T-cell (primary cell): ENCODE measurements at regions not wholly inside any gene's neighbourhood (a gene's known extent, or its start where the extent isn't known, plus 50 kb on each side); places are given as distances from the start of the nearest gene placed in this dataset.

ENCODE experiments used
- ATAC-seq, 4 experiments: fragments of 200-7000 bp in 3 of 4; fragments of 150-1000 bp in 1 of 4; cut with Tn5 transposase; replicated peaks in 1 of 4; 1 replicate in 3 of 4; 2 replicates in 1 of 4; pipeline ENCODE4 v1.10.0; 2021; ENCODE audit warnings: moderate library complexity in 3 of 4, mild to moderate bottlenecking in 2 of 4, moderate number of reproducible peaks in 1 of 4
- CTCF ChIA-PET, 2 donors: fragments of 300-600 bp; sonication (Branson Sonifier 250); formaldehyde crosslinking; loops; one replicate each; lab custom pipeline; 2022; ENCODE audit warnings: antibody characterized with exemption in 2 of 2; lab: Charles Lee
- POLR2A ChIA-PET, 2 donors: fragments of 300-600 bp; sonication (Branson Sonifier 250); formaldehyde crosslinking; loops; one replicate each; lab custom pipeline; 2022; ENCODE audit warnings: antibody characterized with exemption in 2 of 2; lab: Charles Lee
- DNase-seq, 35 experiments: peaks; one replicate each; pipeline versions ENCODE4 v3.0.0 to v3.0.0-alpha.2; 2013 to 2023
- H3K27ac ChIP-seq: one replicate; pipeline ENCODE4 v1.5.1; 2013; ENCODE audit warnings: low read length
- H3K27me3 ChIP-seq, 2 experiments: replicated peaks in 1 of 2; 1 replicate in 1 of 2; 2 replicates in 1 of 2; pipeline versions ENCODE4 v1.6.1 to v1.7.0; 2013; ENCODE audit warnings: low read length in 1 of 2, mixed read lengths in 1 of 2; ENCODE audit not compliant: control insufficient read depth in 2 of 2, insufficient read depth in 2 of 2; ENCODE audit errors: extremely low read depth in 1 of 2
- H3K36me3 ChIP-seq, 2 donors: 1 replicate in 1 of 2; 2 replicates in 1 of 2; pipeline versions ENCODE4 v1.6.1 to v1.7.0; 2013; ENCODE audit warnings: low read length in 1 of 2; ENCODE audit not compliant: control insufficient read depth in 2 of 2, insufficient read depth in 1 of 2; ENCODE audit errors: extremely low read depth in 1 of 2
- H3K4me1 ChIP-seq, 2 experiments: 1 replicate in 1 of 2; 2 replicates in 1 of 2; pipeline versions ENCODE4 v1.6.1 to v1.7.0; 2013; ENCODE audit warnings: low read length in 2 of 2, mixed read lengths in 1 of 2; ENCODE audit not compliant: insufficient read depth in 2 of 2, control insufficient read depth in 1 of 2; ENCODE audit errors: extremely low read depth in 1 of 2
- H3K4me3 ChIP-seq, 2 donors: 1 replicate in 1 of 2; 2 replicates in 1 of 2; pipeline versions ENCODE4 v1.5.1 to v1.7.0; 2013; ENCODE audit warnings: mild to moderate bottlenecking in 2 of 2, low read length in 1 of 2, moderate library complexity in 1 of 2; ENCODE audit not compliant: control insufficient read depth in 1 of 2; ENCODE audit errors: extremely low read depth in 1 of 2
- H3K9me3 ChIP-seq: 2 replicates; pipeline ENCODE4 v1.7.0; 2013
- H3K27ac Mint-ChIP-seq, 2 donors: one replicate each; pipeline ENCODE4 v1.8.0; 2020 to 2021; ENCODE audit warnings: mild to moderate bottlenecking in 2 of 2, mixed read lengths in 2 of 2
- H3K27me3 Mint-ChIP-seq, 2 donors: one replicate each; pipeline ENCODE4 v1.8.0; 2021 to 2022; ENCODE audit warnings: mixed read lengths in 2 of 2
- H3K36me3 Mint-ChIP-seq: one replicate; pipeline ENCODE4 v1.8.0; 2021; ENCODE audit warnings: mixed read lengths
- H3K4me1 Mint-ChIP-seq, 3 donors: one replicate each; pipeline ENCODE4 v1.8.0; 2020 to 2022; ENCODE audit warnings: mixed read lengths in 3 of 3, mild to moderate bottlenecking in 1 of 3
- H3K4me3 Mint-ChIP-seq, 3 donors: one replicate each; pipeline ENCODE4 v1.8.0; 2020 to 2022; ENCODE audit warnings: mild to moderate bottlenecking in 3 of 3, mixed read lengths in 3 of 3, moderate library complexity in 3 of 3
- H3K9me3 Mint-ChIP-seq, 3 donors: one replicate each; pipeline ENCODE4 v1.8.0; 2020 to 2022; ENCODE audit warnings: mixed read lengths in 3 of 3
- WGBS: methylation state at CpG from one replicate; pipeline ENCODE4 v1.1.5; 2013; ENCODE audit warnings: missing lambda C conversion rate; ENCODE audit not compliant: insufficient coverage; 5-methylcytosine and 5-hydroxymethylcytosine counted together

GRCh38 chr14:65828396-65828795, 415.9 kb downstream of the FUT8 start:
- ATAC-seq, result no peak
- no peaks in the 10 kb centered on the region for H3K9me3 Mint-ChIP-seq

GRCh38 chr14:65832431-65833266, 420.1 kb downstream of the FUT8 start:
- Histone ChIP-seq H3K27ac (no peak overlapping the region), H3K9me3 (no peaks in the 10 kb centered on the region), H3K36me3 (peaks cover 0 to 3% of the 10 kb centered on the region in 2 donors), H3K27me3 (no peaks in the 10 kb centered on the region), H3K4me3 (no peak overlapping the region), H3K4me1 (peaks cover 13 to 17% of the 10 kb centered on the region in 2 experiments)
- Mint-ChIP-seq H3K27me3 (no peaks in the 10 kb centered on the region), H3K4me3 (no peak overlapping the region), H3K36me3 (no peaks in the 10 kb centered on the region), H3K9me3 (no peaks in the 10 kb centered on the region), H3K27ac (peak overlapping the region in 1 of 2 donors; percentile 0), H3K4me1 (peaks cover 31 to 40% (median 34%) of the 10 kb centered on the region in 3 donors)
- ChIA-PET CTCF (interaction anchor here (1.0 to 1.2 kb wide), 3 partner anchors 8 to 14 kb away, joined by 3 to 8 read pairs (median 4); no protein-coding TSS in a partner anchor), POLR2A (no interaction called here)
- WGBS, result 94% methylated on average over 2 of the region's 10 CpGs
- DNase-seq, result no peak
- ATAC-seq, result no peak

More at GRCh38 chr14:65828396-65828795, 415.9 kb downstream of the FUT8 start:
- no peaks in the 10 kb centered on the region for H3K27me3 Mint-ChIP-seq
- peaks cover 22 to 30% (median 23%) of the 10 kb centered on the region in 3 donors for H3K4me1 Mint-ChIP-seq
- WGBS, result 86% methylated on average over 1 of the region's 4 CpGs
- peaks cover 8 to 11% of the 10 kb centered on the region in 2 experiments for H3K4me1 ChIP-seq
- no peaks in the 10 kb centered on the region for H3K27me3 ChIP-seq
- H3K9me3 ChIP-seq, result no peaks in the 10 kb centered on the region
- H3K27ac Mint-ChIP-seq, result no peak overlapping the region
- ChIA-PET POLR2A (no interaction called here), CTCF (interaction anchor here (1.0 to 1.7 kb wide), 2 partner anchors 125 to 131 kb away, joined by 3 to 7 read pairs; no protein-coding TSS in a partner anchor)
- no peak for DNase-seq
- no peak overlapping the region for H3K27ac ChIP-seq
- H3K4me3 ChIP-seq, result no peak overlapping the region
- no peak overlapping the region for H3K4me3 Mint-ChIP-seq
- no peaks in the 10 kb centered on the region for H3K36me3 Mint-ChIP-seq
- peaks cover 0 to 2% of the 10 kb centered on the region in 2 donors for H3K36me3 ChIP-seq

- Mint-ChIP-seq H3K4me3 (no peak overlapping the region), H3K4me1 (peaks cover 38 to 47% (median 38%) of the 10 kb centered on the region in 3 donors), H3K27me3 (no peaks in the 10 kb centered on the region), H3K36me3 (no peaks in the 10 kb centered on the region), H3K27ac (peak overlapping the region in 1 of 2 donors; percentile 5), H3K9me3 (no peaks in the 10 kb centered on the region)
- DNase-seq (no peak), ATAC-seq (no peak)
- Histone ChIP-seq H3K4me3 (no peak overlapping the region), H3K36me3 (peaks cover 0 to 3% of the 10 kb centered on the region in 2 donors), H3K9me3 (no peaks in the 10 kb centered on the region), H3K27me3 (no peaks in the 10 kb centered on the region), H3K4me1 (peaks cover 20 to 25% of the 10 kb centered on the region in 2 experiments), H3K27ac (no peak overlapping the region)
- WGBS, result 92% methylated on average over 7 of the region's 11 CpGs
- CTCF ChIA-PET, result interaction anchor here (1.0 to 1.2 kb wide), 3 partner anchors 9 to 13 kb away, joined by 3 to 8 read pairs (median 4); no protein-coding TSS in a partner anchor
- POLR2A ChIA-PET, result no interaction called here
These were observed 420.8 kb downstream of the FUT8 start for GRCh38 chr14:65833267-65833880.

- no peaks in the 10 kb centered on the region for H3K36me3 Mint-ChIP-seq
- H3K27me3 Mint-ChIP-seq, result no peaks in the 10 kb centered on the region
- peaks cover 45 to 54% (median 45%) of the 10 kb centered on the region in 3 donors for H3K4me1 Mint-ChIP-seq
- H3K27ac ChIP-seq, result no peak overlapping the region
- 94% methylated on average over 5 of the region's 7 CpGs for WGBS
- H3K36me3 ChIP-seq, result peaks cover 0 to 3% of the 10 kb centered on the region in 2 donors
- H3K4me1 ChIP-seq, result peaks cover 22 to 31% of the 10 kb centered on the region in 2 experiments
- no peaks in the 10 kb centered on the region for H3K9me3 ChIP-seq
- ATAC-seq (no peak), DNase-seq (no peak)
- H3K4me3 Mint-ChIP-seq, result no peak overlapping the region
- CTCF ChIA-PET, result no interaction called here
- no peak overlapping the region for H3K27ac Mint-ChIP-seq
- POLR2A ChIA-PET, result no interaction called here
- H3K4me3 ChIP-seq, result no peak overlapping the region
- no peaks in the 10 kb centered on the region for H3K27me3 ChIP-seq
- H3K9me3 Mint-ChIP-seq, result no peaks in the 10 kb centered on the region
These were observed 421.5 kb downstream of the FUT8 start for GRCh38 chr14:65834051-65834450.

GRCh38 chr14:65834812-65835211, 422.3 kb downstream of the FUT8 start:
- POLR2A ChIA-PET, result no interaction called here
- DNase-seq (no peak), ATAC-seq (no peak)
- H3K27ac ChIP-seq, result no peak overlapping the region
- Mint-ChIP-seq H3K27me3 (no peaks in the 10 kb centered on the region), H3K4me3 (no peak overlapping the region), H3K27ac (no peak overlapping the region), H3K9me3 (no peaks in the 10 kb centered on the region), H3K36me3 (no peaks in the 10 kb centered on the region), H3K4me1 (peaks cover 52 to 61% (median 53%) of the 10 kb centered on the region in 3 donors)
- CTCF ChIA-PET, result no interaction called here
- WGBS, result 100% methylated on average over 2 of the region's 6 CpGs
- H3K4me3 ChIP-seq, result no peak overlapping the region
- H3K27me3 ChIP-seq, result no peaks in the 10 kb centered on the region
- peaks cover 0 to 3% of the 10 kb centered on the region in 2 donors for H3K36me3 ChIP-seq
- H3K9me3 ChIP-seq, result no peaks in the 10 kb centered on the region
- peaks cover 25 to 37% of the 10 kb centered on the region in 2 experiments for H3K4me1 ChIP-seq

- 100% methylated on average over 1 of the region's 4 CpGs for WGBS
- H3K36me3 Mint-ChIP-seq, result no peaks in the 10 kb centered on the region
- Histone ChIP-seq H3K4me1 (peaks cover 27 to 44% of the 10 kb centered on the region in 2 experiments), H3K27me3 (no peaks in the 10 kb centered on the region), H3K36me3 (peaks cover 0 to 3% of the 10 kb centered on the region in 2 donors), H3K9me3 (no peaks in the 10 kb centered on the region), H3K4me3 (no peak overlapping the region), H3K27ac (no peak overlapping the region)
- H3K4me1 Mint-ChIP-seq, result peaks cover 57 to 66% (median 58%) of the 10 kb centered on the region in 3 donors
- CTCF ChIA-PET, result no interaction called here
- H3K4me3 Mint-ChIP-seq, result no peak overlapping the region
- H3K9me3 Mint-ChIP-seq, result no peaks in the 10 kb centered on the region
- POLR2A ChIA-PET, result no interaction called here
- H3K27me3 Mint-ChIP-seq, result no peaks in the 10 kb centered on the region
- DNase-seq (no peak), ATAC-seq (no peak)
- H3K27ac Mint-ChIP-seq, result peak overlapping the region in 1 of 2 donors; percentile 4
These were observed 423.0 kb downstream of the FUT8 start for GRCh38 chr14:65835501-65835900.
